8988T (cell line): ENCODE measurements at regions not wholly inside any gene's neighbourhood (a gene's known extent, or its start where the extent isn't known, plus 50 kb on each side); places are given as distances from the start of the nearest gene placed in this dataset.

ENCODE experiments used
- DNase-seq: peaks from one replicate; pipeline ENCODE4 v3.0.0; 2011

DNA sequence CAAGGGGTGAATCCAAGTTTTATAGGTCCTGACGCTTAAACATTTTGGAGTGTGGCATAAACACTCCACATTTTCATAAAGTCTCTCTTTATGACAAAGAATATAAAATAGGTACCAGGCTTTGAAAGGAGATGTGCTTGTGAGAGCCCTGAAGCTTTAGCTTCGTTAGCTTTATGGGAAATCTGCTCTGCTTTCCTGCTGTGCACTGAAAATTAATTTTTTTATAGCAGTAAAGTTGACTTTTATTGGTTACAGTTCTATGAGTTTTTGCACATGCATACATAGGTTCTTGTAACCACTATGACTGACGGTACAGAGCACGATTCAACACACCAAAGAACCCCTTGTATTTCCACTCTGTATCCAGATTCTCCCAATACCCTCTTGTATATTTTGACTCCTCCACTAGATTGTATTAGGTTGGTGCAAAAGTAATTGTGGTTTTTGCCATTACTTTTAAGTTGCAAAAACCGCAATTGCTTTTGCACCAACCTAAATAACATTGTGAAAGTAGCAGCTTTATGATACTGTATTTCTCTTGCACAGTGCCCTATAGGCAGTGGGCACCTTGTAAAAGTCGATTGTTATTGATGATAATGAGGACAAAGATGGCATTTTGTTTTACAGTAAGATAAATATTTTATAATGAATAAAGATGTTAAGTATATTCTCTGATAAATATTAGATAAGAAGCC, 145.2 kb upstream of the AKIRIN2 start:
- DNase-seq, result no peak

DNA sequence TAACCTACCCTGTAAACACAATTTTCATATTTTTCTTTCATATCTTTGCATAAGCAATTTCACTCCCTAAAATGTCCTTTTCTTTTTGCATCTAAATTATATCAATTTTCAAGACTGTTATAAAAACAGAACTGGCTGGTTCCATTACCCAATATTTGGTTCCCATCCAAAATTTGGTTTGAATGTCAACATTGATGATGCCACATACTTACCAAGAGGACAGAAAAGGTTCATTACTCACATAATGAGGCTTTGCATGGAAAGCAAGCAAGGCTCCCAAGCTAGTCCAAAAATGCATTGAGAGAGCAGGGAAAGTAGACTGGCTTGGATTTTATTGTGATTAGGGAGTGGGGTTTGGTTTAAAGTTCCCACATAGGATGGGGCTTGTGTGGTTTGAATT, 144.4 kb upstream of the AKIRIN2 start:
- DNase-seq, result no peak

DNA sequence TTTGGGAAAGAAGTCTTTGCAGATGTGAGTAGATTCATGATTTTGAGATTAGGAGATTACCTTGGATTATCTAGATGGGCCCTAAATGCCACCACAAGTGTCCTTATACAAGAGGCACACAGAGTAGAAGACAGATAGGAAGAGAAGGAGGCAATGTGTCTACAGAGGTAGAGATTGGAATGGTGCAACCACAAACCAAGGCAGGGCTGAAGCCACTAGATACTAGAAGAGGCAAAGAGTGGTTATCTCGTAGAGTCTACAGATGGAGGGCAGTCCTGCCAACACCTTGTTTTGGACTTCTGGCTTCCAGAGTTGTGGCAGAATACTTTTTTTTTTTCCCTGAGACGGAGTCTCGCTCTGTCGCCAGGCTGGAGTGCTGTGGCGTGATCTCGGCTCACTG, 138.3 kb upstream of the AKIRIN2 start:
- DNase-seq, result no peak

DNA sequence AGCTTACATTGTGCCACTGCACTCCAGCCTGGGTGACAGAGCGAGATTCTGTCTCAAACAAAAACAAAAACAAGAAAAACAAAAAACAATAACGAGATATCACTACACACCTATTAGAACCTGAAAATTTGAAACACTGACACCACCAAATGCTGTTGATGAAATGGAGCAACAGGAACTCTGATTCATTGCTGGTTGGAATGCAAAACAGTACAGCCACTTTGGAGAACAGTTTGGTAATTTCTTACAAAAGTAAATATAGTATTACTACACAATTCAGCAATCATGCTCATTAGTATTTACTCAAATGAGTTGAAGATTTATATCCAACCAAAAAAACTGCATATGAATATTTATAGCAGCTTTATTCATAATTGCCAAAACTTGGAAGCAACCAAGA, 135.8 kb upstream of the AKIRIN2 start:
- DNase-seq, result no peak

DNA sequence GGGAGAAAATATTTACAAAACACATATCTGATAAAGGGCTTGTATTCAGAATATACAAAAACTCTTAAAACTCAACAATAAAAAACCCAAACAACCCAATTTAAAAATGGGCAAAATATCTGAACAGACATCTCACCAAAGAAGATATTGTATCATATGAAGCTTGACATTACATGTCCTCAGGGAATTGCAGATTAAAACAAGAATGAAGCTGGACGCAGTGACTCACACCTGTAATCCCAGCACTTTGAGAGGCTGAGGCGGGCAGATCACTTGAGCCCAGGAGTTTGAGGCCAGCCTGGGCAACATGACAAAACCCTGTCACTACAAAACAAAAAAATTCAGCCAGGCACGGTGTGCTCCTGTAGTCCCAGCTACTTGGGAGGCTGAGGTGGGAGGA, 135.4 kb upstream of the AKIRIN2 start:
- no peak for DNase-seq

DNA sequence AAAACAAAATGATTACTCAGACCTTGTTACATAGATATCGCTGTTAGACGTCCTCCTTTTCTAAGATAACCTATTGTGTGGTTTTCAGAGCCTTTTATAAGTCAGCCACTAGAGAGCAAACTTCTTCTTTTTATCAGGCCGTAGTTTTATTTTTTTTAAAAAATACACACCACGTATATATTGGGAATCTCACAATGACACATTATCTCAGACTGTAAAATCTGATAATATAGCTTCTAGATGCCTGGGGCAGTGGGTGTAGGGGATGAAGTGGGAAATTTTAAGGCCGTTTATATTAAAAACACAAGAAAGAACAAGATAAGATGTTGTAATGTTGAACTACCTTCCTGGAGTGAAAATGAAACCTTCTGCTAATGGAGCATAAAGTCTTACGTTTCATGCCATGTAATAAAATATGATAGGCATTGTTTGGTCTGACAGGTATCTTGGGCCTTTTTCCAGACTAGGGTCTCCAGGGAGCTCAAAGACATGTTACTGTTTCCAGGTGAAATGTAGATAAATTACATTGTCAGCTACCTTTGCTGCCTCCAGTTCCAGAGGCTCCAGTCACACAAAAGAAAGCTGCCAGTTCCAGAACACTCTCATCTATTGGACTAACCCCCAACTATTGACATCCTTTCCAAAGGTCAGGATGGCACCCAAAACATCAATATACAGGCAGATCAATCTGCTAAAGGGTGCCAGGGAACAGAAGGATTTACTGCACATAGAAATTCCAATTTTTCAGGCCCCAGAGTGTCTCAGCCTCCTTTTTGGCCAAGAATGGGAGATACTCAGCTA, 130.2 kb upstream of the AKIRIN2 start:
- no peak for DNase-seq

DNA sequence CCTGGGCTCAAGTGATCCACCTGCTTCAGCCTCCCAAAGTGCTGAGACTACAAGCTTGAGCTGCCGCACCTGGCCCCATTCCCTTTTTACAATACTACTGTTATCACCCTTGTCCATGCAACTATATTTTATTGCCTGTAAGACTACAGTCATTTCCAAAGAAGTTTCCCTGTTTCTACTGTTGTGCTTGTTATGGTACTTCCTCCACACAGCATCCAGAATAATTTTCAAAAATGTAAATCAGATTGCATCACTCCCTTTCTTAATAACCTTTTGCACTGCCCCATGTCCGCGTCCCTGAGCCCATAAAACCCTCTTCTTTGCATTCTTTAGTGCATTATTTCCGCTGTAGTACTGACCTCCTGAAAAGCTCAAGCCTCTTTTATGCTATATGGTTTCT, 128.9 kb upstream of the AKIRIN2 start:
- no peak for DNase-seq

DNA sequence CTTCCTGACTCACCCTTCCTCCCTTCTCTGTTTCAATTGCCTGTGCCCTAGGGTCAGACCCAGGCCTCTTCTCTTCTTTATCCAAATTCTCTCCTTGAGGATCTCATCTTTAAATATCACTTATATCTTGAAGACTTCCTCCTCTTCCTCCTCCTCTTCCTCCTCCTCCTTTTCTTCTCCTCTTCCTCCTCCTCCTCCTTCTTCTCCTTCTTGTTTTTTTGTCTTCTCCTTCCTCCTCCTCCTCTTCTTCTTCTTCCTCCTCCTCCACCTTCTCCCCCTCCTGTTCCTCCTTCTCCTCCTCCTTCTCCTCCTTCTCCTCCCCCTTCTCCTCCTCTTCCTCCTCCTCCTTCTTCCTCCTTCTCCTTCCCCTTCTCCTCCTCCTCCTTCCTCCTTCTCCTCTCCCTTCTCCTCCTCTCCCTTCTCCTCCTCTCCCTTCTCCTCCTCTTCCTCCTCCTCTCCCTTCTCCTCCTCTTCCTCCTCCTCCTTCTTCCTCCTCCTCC, 127.6 kb upstream of the AKIRIN2 start:
- no peak for DNase-seq

DNA sequence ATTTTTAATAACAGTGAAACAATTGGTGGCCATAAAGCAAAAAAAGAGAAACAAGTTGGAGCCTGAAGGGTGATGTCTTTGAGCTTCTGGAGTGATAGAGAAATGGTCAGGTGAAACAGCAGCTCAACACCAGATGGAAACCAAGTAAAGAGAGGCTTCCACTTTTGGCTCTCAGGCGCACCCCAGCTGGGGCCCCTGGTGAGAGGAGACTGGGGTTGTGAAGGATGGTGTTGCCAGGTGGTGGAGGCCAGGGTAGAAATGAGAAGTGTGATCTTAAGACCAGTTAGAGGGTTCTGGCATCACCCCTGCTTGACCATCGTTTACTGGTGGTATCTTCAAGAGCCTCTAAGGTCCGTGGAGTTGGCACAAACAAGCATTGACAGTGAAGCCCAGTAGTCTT, 126.0 kb upstream of the AKIRIN2 start:
- DNase-seq, result no peak

DNA sequence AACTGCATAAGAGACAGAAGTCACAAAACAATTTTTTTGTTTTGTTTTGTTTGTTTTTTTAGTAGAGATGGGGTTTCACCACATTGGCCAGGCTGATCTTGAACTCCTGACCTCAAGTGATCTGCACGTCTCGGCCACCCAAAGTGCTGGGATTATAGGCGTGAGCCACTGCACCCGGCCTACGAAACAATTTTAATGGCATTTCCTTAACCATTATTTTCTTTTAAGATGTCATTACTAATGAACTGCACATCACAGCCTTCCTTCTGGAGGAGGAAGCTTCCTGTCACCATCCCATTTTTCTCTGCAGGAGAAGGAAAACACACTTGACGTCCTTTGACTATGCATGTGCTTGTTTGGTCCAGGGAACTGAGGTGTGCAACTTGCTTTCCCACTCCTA, 125.3 kb upstream of the AKIRIN2 start:
- no peak for DNase-seq

DNA sequence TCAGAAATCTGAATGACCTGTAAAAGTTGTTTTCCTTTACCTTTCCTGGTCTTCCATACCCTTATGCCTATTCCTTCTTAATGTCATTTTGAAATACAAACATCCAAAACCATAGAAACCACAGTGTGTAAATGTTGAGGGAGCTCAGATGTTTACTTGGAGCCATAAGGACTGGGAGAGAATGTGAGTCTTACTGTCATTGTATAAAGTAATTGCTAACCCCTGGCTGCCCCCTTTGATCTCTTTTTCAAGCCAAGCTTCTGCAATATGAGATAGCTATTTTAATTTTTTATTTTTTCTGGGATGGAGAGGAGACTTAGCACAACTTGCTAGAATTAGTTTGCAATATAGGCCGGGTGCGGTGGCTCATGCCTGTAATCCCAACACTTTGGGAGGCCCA, 124.4 kb upstream of the AKIRIN2 start:
- no peak for DNase-seq

DNA sequence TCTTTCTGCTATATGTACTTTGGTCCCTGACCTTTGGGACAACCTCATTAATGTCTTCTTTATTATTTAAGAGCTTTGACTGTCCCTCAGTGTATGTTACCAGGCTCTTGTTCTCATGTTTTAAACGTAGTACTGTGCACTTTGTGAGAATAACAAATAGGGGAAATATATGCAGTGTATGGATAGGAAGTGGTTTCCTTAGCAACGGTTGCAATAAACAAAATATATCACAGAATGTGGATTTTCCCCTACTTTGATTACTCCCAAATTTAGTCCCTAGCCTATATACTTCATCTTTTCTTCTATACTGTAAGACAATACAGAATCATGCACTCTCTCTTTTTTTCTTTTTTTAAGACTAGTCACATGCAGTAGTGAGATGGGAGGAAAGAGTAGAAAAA, 123.8 kb upstream of the AKIRIN2 start:
- no peak for DNase-seq

DNA sequence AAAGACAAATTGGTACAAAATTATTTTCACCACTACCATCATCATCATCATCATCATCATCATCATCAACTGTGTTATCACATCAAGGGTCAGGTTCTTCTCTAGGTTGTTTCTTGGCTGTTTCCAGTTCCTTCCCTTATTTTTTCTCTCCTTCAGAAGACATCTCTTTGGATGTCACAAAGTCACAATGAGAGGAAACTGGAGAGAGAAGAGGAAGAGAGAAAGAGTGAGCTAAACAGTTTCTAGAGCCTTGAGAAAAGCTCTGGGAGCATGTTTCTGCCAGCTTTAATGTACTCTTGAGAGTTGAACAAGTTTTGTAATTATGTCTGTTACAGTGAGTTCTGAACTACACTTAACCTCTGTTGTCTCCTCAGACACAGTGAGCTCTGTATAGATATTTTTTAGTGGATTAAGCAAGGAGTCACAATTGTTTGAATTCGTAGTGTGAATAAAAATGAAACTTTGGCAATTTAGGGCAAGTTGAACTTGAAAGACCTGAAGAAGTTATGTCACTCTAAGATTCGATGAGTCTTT, 123.0 kb upstream of the AKIRIN2 start:
- no peak for DNase-seq

DNA sequence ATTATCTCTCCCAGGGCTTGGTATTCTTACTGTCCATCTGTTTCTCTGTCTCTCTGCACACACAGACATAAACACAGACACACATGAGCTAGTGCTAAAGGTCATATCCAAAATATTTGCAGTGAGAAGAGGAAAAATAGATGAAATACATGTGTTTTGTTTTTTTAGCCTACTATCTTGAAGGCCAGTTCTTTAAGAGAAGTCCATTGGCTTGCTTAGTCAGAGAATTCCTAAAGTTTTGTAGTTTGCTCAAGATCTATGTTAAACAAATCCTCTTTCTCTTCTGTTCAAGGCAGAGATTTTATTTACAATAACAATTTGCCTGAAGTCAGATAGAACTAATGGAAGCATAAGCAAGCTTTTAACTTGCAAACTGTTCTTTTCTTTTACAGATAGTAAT, 120.0 kb upstream of the AKIRIN2 start:
- DNase-seq, result no peak

DNA sequence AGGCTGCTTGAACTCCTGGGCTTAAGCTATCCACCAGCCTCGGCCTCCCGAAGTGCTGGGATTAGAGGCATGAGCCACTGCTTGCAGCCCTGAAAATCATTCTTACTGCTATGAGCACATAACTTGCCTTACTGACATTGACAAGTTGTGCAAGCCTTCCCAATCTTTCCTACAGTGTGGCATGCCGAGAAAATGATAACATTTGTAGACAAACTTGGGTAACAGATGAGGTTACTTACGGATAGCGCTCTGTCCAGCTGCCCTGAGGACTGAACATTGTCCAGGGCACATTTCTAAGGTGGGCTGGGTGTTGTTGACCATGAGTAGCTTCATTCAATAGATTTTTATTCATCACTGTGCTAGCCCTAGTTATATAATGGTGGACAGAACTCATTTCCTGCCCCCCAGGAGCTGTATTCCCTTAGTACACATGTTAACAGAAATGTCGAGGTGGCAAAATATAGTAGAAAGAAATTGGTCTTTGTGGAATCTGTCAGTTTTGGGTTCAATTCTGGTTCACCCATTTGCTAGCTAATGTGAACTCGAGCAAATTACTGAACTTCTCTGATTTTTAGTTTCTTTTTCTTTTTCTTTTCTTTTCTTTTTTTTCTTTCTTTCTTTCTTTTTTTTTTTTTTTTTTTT, 118.4 kb upstream of the AKIRIN2 start:
- no peak for DNase-seq

DNA sequence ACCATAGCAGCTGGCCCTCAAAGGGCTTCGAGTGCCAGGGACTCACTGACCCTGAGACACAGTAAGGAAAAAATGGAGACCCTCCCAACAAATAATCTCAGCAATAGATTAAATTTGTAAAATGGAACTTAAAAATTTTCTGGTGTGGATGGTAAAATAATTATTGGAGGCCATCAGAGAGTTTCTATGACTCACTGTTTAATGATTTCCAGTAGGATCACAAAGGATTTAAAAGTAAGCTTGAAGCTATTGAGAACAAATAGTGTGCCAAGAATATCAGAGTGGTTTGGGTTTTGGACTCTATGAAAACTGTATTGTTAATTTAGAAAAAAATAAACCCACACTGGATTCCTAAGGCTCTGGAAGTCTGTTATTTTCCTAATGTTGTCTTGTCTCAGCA, 115.2 kb upstream of the AKIRIN2 start:
- no peak for DNase-seq

DNA sequence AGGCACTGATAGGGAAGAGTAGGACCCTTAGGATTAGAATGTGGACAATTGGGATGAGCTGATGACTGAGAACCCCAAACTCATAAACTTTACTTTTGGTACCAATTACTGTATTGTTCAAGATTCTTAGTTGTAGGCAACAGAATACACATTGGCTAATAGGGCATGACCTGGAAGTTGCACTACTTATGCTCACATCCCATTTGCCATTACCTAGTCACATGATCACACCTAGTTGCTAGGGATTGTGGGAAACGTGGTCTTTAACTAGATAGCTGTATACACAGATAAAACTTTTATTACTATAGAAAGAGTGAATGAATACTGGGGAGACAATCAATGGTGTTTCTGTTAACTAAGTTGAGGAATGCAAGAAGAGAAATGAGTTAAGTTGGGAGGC, 113.4 kb upstream of the AKIRIN2 start:
- no peak for DNase-seq

DNA sequence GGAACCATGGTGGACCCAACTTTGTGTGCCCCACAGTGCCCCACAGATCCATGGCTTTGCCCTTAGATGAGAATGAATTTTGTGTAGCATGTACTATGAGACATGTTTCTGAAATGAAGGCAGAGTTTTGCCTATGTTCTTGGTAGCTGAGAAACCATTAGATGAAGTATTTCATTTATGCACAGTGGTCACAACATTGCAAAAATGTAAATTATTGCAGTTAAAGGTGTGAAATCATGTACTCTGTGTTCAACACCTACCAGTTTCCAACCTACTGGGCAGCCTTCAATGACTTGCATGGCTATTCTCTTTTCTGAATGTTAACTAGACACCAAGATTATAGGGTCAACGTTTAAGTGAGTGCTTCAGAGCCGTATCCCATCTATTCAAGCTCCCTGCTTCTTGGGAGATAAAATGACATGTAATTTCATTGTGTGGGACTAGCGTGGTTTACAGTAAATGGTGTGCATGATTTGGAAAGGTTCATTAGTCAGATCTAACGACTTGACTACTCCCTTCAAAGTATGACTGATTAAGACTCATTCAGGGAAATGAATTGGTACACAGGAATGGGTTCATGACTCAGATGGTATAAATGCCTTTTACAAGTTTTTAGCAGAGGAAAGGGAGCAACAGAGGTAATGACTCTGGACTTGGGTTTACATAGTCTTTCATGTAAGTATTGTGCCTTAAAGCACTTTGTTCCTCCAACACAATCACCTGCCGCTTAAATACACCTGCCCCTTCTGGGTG, 106.1 kb upstream of the AKIRIN2 start:
- DNase-seq, result no peak

DNA sequence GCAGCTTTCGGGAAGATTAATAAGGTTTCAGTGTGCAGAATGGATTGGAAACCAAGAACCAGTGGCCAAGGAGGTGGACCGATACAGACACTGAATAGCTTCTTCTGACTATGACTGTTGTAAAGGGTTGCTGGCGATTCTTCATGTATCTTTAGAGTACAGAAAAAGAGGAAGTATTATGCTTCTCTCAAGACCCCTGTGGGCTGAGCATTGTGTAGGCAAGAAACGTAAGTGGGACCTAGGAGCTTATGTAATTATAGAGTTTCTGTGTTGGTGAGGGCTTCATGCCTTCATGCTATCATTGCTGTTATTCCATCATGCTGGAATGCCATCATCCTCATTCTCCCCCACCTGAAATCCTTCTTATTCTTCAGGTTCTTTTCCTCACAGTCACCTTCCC, 105.4 kb upstream of the AKIRIN2 start:
- DNase-seq, result no peak

DNA sequence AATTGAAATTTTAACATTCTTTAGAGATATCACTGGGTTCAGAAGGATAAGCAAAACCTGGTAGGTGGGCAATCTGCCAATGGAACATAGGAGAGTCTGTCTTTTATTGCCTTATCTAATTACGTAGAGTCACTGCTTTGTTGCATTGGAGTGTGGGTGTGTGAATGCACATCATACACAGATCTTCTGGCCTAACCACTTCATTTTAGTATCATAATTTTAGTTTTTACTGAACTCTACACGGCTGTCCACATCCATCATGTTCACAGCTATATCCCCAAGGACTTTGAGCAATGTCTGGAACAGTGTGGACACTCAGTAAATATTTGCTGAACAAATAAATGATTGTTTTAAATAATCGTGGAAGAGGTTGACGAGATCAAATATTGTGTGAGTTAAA, 104.6 kb upstream of the AKIRIN2 start:
- DNase-seq, result no peak

DNA sequence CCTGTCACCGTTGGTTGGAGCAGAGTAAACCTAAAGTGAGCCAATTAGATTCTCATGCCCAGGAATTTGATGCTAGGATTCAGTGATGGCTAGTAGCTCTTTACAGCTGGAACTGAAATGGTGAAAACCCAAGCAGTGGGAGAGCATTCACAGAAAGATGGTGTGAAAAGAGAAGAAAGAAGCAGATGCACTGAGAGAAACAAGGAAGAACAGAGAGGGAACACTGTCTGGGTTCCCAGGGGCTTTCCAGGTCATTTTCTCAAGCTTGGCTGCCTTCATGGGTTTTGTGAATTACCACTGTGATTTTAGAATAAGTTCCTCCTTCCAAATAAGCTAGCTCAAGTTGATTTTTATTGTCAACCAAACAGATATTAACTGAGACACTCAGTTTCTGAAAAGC, 104.1 kb upstream of the AKIRIN2 start:
- no peak for DNase-seq

DNA sequence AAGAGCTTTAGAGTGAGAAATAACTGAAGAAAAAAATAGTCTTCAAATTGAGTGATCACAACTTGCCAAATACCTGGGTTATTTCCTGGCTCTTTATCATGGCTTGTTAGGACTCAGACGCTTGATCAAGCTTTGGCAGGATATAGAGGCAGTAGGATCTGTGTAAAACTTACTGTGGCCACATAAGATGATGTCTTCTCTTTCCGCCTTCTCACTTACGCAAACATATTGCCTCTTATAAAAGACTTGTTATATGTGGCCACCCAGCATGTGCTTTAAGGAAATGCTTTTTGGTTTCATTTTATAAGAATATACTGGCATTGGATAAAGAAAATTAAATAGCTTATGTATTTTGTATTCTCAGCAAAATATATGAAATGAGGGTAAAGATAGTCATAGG, 101.8 kb upstream of the AKIRIN2 start:
- no peak for DNase-seq

DNA sequence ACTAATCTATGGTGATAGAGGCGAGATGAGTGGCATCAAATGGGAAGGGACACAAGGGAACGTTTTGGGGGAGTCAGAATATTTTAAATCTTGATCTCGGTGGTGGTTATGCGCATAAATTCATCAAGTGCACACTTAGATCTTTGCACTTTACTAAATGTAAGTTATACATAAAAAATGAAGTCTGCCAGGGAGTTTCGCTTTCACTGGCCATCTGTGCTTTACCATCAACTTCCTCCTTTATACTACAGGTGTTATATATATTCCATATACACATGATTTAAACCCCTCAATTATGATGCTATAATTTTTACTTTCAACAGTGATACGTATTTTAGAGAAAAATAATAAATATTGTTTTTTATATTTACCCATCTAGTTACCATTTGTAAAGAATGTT, 97.6 kb upstream of the AKIRIN2 start:
- DNase-seq, result no peak
